GM12878 (cell line): ENCODE measurements at regions not wholly inside any gene's neighbourhood (a gene's known extent, or its start where the extent isn't known, plus 50 kb on each side); places are given as distances from the start of the nearest gene placed in this dataset.

Experiments
- ATF7 ChIP-seq: fragments of 450-650 bp; IDR thresholded peaks from 2 replicates; pipeline ENCODE4 v1.6.1; 2016; ENCODE audit warnings: low read depth, mild to moderate bottlenecking
- CEBPB ChIP-seq, 2 experiments: fragments of 150-350 bp in 1 of 2; IDR thresholded peaks; 2 replicates each; pipeline ENCODE4 v1.6.1; 2012 to 2014; ENCODE audit warnings: low read depth in 2 of 2, low read length in 2 of 2, borderline replicate concordance in 1 of 2, inconsistent platforms in 1 of 2
- IKZF1 ChIP-seq: fragments of 450-650 bp; conservative IDR thresholded peaks from 2 replicates; pipeline ENCODE4 v1.6.1; 2017; ENCODE audit warnings: antibody characterized with exemption, mild to moderate bottlenecking
- IRF4 ChIP-seq: IDR thresholded peaks from 2 replicates; pipeline ENCODE4 v1.6.1; 2011; ENCODE audit warnings: low read depth, low read length
- JUNB ChIP-seq: IDR thresholded peaks from 2 replicates; pipeline ENCODE4 v1.6.1; 2016; ENCODE audit warnings: antibody characterized with exemption, mild to moderate bottlenecking
- NBN ChIP-seq: fragments of 450-650 bp; IDR thresholded peaks from 2 replicates; pipeline ENCODE4 v1.6.1; 2016
- PAX8 ChIP-seq: fragments of 450-650 bp; IDR thresholded peaks from 2 replicates; pipeline ENCODE4 v1.6.1; 2017; ENCODE audit warnings: mild to moderate bottlenecking, moderate library complexity
- PRDM15 ChIP-seq: fragments of 450-650 bp; formaldehyde crosslinking; IDR thresholded peaks from 2 replicates; pipeline ENCODE4 v1.4.0; 2020; ENCODE audit warnings: mild to moderate bottlenecking, moderate library complexity
- REST ChIP-seq: IDR thresholded peaks from 2 replicates; pipeline ENCODE4 v1.6.1; 2012; ENCODE audit warnings: mild to moderate bottlenecking, low read depth, low read length
- SIN3A ChIP-seq: IDR thresholded peaks from 2 replicates; pipeline ENCODE4 v1.6.1; 2012; ENCODE audit warnings: low read depth, low read length, improper control_type of control experiment
- SIX5 ChIP-seq: IDR thresholded peaks from 2 replicates; pipeline ENCODE4 v1.6.1; 2011; ENCODE audit warnings: mild to moderate bottlenecking, low read depth, low read length, moderate library complexity; ENCODE audit not compliant: severe bottlenecking
- SMAD5 ChIP-seq: IDR thresholded peaks from 2 replicates; pipeline ENCODE4 v1.6.1; 2016; ENCODE audit warnings: antibody characterized with exemption, low read depth
- USF1 ChIP-seq: IDR thresholded peaks from 2 replicates; pipeline ENCODE4 v1.6.1; 2011; ENCODE audit warnings: borderline replicate concordance, low read depth, mild to moderate bottlenecking, moderate library complexity, mixed read lengths, low read length; ENCODE audit not compliant: insufficient read depth; ENCODE audit errors: extremely low read length
- YY1 ChIP-seq: IDR thresholded peaks from 2 replicates; pipeline ENCODE4 v1.6.1; 2011; ENCODE audit warnings: low read depth, mild to moderate bottlenecking, low read length
- ZBTB4 ChIP-seq: fragments of 450-650 bp; formaldehyde crosslinking; IDR thresholded peaks from 2 replicates; pipeline ENCODE4 v1.4.0; 2022; ENCODE audit warnings: mild to moderate bottlenecking, moderate library complexity
- ZNF207 ChIP-seq: fragments of 450-650 bp; IDR thresholded peaks from 2 replicates; pipeline ENCODE4 v1.6.1; 2014; ENCODE audit warnings: antibody characterized with exemption, mild to moderate bottlenecking, borderline replicate concordance
- ZNF384 ChIP-seq: IDR thresholded peaks from 2 replicates; pipeline ENCODE4 v1.6.1; 2012; ENCODE audit warnings: low read depth, mild to moderate bottlenecking, low read length, improper control_type of control experiment, borderline replicate concordance
- ZNF622 ChIP-seq: fragments of 450-650 bp; IDR thresholded peaks from 2 replicates; pipeline ENCODE4 v1.6.1; 2017; ENCODE audit warnings: mild to moderate bottlenecking, inconsistent platforms

- TF ChIP-seq NBN (peak; percentile 66), ZNF384 (no peak), REST (no peak), ATF7 (peak; percentile 49; the same call in 1 of the 2 replicates), PRDM15 (CRISPR knock-in tag) (no peak), SIN3A (no peak), SIX5 (no peak), CEBPB (IDR thresholded peaks at IDR 0.05; ENCODE audit: borderline replicate concordance in 1 of 2, low read depth in 2 of 2, low read length in 2 of 2) (no peak), JUNB (no peak; the same call in 1 of the 2 replicates), ZNF207 (peak; percentile 41; the same call in 1 of the 2 replicates), USF1 (no peak), YY1 (peak; percentile 87), IRF4 (0 out of 2 replicates have a peak, but pooled peaks have one; percentile 41), ZBTB4 (no peak), ZNF622 (no peak), IKZF1 (no peak), PAX8 (no peak), SMAD5 (no peak; the same call in 1 of the 2 replicates)
Measured at GRCh38 chr21:25421321-25422028, 185.8 kb downstream of the MRPL39 start (continued).
